ENCODE measurements at regions not wholly inside any gene's neighbourhood (a gene's known extent, or its start where the extent isn't known, plus 50 kb on each side); places are given as distances from the start of the nearest gene placed in this dataset.

GRCh38 chr7:156143683-156144082 is 331.4 kb upstream of the SHH start:
- TF ChIP-seq POLR2A (IDR thresholded peaks at IDR 0.05; ENCODE audit: low read length) (no peak), CTCF (IDR thresholded peaks at IDR 0.05) (no peak)
